Astrocyte of the spinal cord (primary cell): ENCODE measurements at regions not wholly inside any gene's neighbourhood (a gene's known extent, or its start where the extent isn't known, plus 50 kb on each side); places are given as distances from the start of the nearest gene placed in this dataset.

Experiments used
- DNase-seq: peaks from one replicate; pipeline ENCODE4 v3.0.0; 2011; ENCODE audit warnings: low read depth, low spot score
- H3K4me3 ChIP-seq: 2 replicates; pipeline ENCODE4 v1.5.1; 2011; ENCODE audit warnings: low read depth, mild to moderate bottlenecking, low read length, moderate library complexity
- in situ Hi-C: cut with HindIII; loops from 2 replicates; pipeline ENCODE4 v1.10.0; 2017; ENCODE audit warnings: low sequenced_read_pairs
- TF ChIP-seq, protein P1 (sequence below): IDR thresholded peaks from 2 replicates; pipeline ENCODE4 v1.5.1; 2012; ENCODE audit warnings: low read depth, mild to moderate bottlenecking, low read length, inconsistent platforms

DNA sequence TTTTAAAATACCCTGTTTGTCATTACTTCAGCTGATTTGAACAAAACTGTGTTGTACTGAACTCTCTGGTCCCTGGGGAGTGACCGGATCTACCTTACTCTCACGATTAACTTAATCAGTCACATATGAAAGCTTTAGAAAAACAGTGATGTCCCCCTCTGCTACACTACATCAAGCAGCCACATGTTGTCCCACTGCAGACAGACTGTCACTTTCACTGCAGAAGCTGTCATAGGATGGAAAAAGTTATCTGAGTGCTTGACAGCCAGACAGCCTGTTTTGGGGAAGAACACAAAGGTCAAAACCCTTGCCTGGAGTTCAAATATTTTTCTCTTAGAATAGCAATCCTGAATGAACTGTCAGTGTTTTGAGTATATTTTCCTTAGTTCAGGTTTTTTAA, 546.4 kb downstream of the DTWD2 start:
- no peak overlapping the region for H3K4me3 ChIP-seq
- DNase-seq: no peak
- TF ChIP-seq, protein P1, sequence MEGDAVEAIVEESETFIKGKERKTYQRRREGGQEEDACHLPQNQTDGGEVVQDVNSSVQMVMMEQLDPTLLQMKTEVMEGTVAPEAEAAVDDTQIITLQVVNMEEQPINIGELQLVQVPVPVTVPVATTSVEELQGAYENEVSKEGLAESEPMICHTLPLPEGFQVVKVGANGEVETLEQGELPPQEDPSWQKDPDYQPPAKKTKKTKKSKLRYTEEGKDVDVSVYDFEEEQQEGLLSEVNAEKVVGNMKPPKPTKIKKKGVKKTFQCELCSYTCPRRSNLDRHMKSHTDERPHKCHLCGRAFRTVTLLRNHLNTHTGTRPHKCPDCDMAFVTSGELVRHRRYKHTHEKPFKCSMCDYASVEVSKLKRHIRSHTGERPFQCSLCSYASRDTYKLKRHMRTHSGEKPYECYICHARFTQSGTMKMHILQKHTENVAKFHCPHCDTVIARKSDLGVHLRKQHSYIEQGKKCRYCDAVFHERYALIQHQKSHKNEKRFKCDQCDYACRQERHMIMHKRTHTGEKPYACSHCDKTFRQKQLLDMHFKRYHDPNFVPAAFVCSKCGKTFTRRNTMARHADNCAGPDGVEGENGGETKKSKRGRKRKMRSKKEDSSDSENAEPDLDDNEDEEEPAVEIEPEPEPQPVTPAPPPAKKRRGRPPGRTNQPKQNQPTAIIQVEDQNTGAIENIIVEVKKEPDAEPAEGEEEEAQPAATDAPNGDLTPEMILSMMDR: no peak
- in situ Hi-C loops: no loop called here

GRCh38 chr5:118441034-118441433, 547.3 kb downstream of the DTWD2 start:
- H3K4me3 ChIP-seq: no peak overlapping the region
- TF ChIP-seq, protein P1: no peak
- in situ Hi-C loops: no loop called here
- DNase-seq: no peak

DNA sequence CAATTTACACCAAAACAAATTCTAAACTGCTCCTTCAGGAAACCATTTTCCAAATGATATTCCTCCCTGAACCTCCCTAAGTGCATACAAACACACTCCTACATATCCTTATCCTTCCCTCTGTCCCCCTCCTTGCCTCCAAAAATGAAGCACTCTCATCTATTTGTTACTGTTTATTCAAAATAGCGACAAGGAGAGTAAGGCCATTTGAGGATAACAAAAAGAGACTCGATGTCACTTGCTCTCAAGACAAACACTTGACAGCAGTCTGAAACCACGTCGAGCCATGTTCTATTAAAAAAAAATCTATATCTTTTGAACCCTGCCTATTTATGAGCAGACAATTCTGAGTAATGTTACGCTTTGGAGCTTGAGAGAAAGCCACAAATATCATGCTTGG, 547.9 kb downstream of the DTWD2 start:
- H3K4me3 ChIP-seq: no peak overlapping the region
- in situ Hi-C loops: no loop called here
- TF ChIP-seq, protein P1: no peak
- no peak for DNase-seq

GRCh38 chr5:118439831-118440230, 548.5 kb downstream of the DTWD2 start:
- no peak for DNase-seq
- TF ChIP-seq, protein P1: no peak
- no peak overlapping the region for H3K4me3 ChIP-seq
- in situ Hi-C loops: no loop called here

GRCh38 chr5:118435131-118435530, 553.2 kb downstream of the DTWD2 start:
- in situ Hi-C loops: no loop called here
- H3K4me3 ChIP-seq: no peak overlapping the region
- TF ChIP-seq, protein P1: no peak
- DNase-seq: no peak

DNA sequence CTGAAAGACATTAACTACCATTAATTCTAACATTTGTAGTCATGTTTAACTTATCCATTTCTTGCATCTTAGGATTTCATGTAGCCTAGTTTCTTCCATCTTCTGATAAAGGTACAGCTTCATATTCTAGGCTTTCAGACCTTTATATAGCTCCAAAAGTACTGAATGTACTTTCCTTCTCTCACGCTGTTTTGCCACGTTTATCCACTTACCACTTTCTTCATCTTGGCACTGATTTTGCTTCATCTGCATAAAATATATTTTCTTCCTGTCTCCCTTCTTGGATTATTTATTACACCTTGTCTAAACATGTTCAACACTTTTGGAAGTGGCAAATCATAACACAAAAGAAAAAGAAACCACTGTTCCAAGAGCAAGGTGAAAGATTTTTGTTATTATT, 553.8 kb downstream of the DTWD2 start:
- in situ Hi-C loops: no loop called here
- DNase-seq: no peak
- TF ChIP-seq, protein P1: no peak
- no peak overlapping the region for H3K4me3 ChIP-seq

- no peak overlapping the region for H3K4me3 ChIP-seq
- TF ChIP-seq, protein P1: no peak
- in situ Hi-C loops: no loop called here
- DNase-seq: no peak
Observed at GRCh38 chr5:118430076-118430475, 558.3 kb downstream of the DTWD2 start.
